Fibroblast of mammary gland (primary cell): ENCODE measurements at regions not wholly inside any gene's neighbourhood (a gene's known extent, or its start where the extent isn't known, plus 50 kb on each side); places are given as distances from the start of the nearest gene placed in this dataset.

Experiments used
- DNase-seq: peaks from one replicate; pipeline ENCODE4 v3.0.0-alpha.2; 2010; ENCODE audit warnings: low read depth
- H3K4me3 ChIP-seq: 2 replicates; pipeline ENCODE4 v1.5.1; 2011; ENCODE audit warnings: low read depth, mild to moderate bottlenecking, low read length, moderate library complexity; ENCODE audit not compliant: control insufficient read depth
- TF ChIP-seq, protein P1 (sequence below): conservative IDR thresholded peaks from 2 replicates; pipeline ENCODE4 v1.5.1; 2011; ENCODE audit warnings: low read depth, low read length, inconsistent platforms; ENCODE audit not compliant: control insufficient read depth, insufficient read depth

DNA sequence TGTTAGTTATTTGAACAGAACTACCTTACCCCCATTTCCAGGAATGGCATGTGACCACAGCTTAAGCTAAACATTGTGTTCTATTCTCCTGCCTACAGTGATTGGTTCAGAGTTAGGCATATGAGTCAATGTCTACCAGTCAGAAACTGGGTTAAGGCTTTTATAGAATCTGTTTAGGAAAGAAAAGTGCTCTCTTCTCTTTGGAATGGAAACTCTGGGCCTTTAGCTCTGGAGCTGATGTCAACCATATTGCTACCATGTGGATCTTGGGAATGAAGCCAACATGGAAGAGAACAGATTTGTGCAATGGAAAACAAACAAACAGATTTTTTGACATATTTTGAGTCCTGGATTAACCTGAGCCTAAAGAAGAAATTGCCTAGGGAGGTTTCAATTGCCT lies 488.9 kb upstream of the TNC start:
- DNase-seq: peak; percentile 83
- TF ChIP-seq, protein P1, sequence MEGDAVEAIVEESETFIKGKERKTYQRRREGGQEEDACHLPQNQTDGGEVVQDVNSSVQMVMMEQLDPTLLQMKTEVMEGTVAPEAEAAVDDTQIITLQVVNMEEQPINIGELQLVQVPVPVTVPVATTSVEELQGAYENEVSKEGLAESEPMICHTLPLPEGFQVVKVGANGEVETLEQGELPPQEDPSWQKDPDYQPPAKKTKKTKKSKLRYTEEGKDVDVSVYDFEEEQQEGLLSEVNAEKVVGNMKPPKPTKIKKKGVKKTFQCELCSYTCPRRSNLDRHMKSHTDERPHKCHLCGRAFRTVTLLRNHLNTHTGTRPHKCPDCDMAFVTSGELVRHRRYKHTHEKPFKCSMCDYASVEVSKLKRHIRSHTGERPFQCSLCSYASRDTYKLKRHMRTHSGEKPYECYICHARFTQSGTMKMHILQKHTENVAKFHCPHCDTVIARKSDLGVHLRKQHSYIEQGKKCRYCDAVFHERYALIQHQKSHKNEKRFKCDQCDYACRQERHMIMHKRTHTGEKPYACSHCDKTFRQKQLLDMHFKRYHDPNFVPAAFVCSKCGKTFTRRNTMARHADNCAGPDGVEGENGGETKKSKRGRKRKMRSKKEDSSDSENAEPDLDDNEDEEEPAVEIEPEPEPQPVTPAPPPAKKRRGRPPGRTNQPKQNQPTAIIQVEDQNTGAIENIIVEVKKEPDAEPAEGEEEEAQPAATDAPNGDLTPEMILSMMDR: no peak
- no peak overlapping the region for H3K4me3 ChIP-seq

DNA sequence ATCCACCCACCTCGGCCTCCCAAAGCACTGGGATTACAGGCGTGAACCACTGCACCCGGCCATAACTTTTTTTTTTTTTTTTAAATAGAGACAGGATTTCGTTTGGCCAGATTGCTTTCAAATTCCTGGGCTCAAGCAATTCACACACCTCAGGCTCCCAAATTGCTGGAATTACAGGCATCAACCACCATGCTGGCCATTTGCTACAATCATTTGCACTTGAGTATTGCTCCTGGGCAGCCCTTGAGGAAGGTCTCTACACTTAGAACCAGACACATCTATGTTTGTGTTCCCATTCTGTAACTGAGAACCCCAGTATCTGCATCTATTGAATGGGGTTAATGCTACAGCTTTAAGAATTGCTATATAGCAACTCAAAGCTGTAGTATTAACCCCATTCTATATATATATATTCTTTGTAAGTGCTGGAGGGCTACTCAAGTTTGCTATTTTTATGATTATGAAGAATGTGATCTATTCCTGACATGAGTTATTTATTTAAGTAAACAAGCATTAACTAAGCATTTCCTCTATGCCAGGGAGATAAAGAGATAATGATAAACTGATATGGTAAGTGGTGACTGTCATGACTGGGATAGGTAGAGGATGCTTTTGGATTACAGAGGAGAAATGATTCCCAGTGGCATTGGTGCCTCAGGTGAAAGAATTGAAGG lies 496.5 kb upstream of the TNC start:
- no peak for DNase-seq
- H3K4me3 ChIP-seq: no peak overlapping the region
- TF ChIP-seq, protein P1: no peak

DNA sequence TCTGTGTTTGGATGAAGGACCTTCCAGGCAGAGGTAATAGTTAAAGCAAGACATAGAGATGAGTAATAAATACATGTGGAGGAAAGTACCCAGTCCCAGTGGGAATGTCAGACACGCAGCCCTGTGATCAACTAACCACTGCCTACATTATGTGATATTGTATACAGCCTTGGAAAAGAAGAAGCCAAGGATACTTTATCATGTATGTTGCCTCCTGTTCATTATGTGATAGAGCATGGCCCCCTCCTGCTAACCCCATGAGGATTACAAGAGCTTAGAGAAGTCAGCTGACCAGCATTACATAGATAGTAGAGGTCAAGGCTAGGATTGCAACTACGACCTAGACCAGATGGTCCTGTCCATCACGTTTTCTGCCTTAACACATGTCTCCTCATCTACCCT lies 497.0 kb upstream of the TNC start:
- TF ChIP-seq, protein P1: no peak
- no peak overlapping the region for H3K4me3 ChIP-seq
- peak; percentile 82 for DNase-seq

DNA sequence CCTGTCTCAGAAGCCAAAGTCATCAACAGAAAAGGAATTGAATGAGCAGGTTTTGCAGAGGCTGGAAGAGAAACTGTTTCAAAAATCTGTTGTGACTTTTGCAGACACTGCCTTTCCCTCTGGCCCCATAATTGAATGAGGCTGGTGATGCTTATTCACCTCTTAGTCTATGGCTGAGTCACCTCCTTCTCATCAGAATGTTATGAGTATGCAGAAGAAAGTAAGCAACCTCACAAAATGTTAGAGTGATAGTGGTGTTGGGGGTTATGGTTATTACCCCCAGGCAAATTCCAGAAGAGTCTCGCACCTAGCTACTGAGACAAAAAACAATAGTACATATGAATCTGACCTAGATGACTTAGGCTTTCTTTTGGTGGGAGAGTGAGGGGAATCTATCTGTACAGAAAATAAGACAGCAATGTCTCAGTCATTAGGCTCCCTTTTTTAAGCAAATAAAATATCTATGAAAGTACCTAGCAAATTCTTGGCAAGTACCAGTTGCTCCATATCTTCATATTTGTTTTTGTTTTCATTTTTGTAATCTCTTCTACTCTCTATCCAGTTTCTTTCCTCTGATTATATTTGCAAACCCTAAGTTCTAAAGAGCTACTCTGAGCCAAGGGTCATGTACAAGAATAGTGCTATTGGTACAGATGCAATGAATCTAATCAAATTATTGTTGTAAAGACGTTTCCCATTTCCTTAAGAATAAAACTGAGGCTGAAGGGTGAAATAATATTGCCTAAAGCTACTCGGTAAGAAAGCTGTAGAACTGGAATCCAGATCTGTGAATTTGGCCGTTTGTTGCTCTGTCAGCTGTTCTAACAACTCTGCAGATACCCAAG lies 498.1 kb upstream of the TNC start:
- TF ChIP-seq, protein P1: no peak
- no peak overlapping the region for H3K4me3 ChIP-seq
- DNase-seq: peak; percentile 95

DNA sequence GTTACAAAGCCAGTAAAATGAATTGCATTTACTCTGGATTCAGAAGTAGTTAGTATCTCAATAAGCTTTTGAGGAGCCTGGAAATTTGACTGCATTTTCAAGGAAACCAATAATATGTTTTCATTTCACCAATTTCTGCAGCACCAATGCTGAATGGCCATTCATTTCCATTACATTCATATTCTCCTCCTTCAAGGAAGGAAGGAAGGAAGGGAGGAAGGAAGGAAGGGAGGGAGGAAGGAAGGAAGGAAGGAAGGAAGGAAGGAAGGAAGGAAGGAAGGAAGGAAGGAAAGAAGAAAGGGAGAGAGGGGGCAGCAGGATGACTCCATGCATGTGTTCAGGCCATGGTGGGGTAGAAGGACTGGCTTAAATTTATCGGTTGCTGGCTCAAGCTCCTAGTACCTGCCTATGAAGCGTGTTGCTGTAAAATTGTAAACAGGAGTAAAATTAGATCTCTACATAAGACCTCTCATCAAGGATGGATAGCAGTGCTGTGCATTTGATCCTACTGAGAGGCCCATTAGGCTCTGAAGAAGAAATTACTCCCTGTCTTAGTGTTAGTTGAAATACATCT lies 498.8 kb upstream of the TNC start:
- DNase-seq: no peak
- H3K4me3 ChIP-seq: no peak overlapping the region
- TF ChIP-seq, protein P1: no peak

DNA sequence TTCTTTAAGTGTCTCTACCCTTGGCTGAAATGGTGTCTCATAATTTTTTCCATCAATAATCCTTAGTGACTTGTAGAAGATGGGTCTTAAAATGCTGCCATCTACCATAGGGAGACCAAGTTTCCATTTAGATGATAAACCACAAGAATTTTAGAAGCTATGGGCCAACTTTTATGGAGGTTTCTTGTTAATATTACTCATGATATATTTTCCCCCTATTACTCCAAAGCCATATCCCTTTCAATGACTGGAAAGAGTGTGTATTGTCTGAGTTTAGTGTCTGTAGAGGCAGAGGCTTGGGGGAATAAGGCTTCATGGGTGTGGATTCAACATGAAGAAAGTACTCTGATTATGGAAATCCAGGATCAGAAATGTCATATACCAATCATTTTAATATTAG lies 507.3 kb upstream of the TNC start:
- TF ChIP-seq, protein P1: no peak
- H3K4me3 ChIP-seq: no peak overlapping the region
- DNase-seq: no peak
